T follicular helper cell (primary cell): ENCODE measurements at regions not wholly inside any gene's neighbourhood (a gene's known extent, or its start where the extent isn't known, plus 50 kb on each side); places are given as distances from the start of the nearest gene placed in this dataset.

ENCODE experiments used
- DNase-seq: peaks from one replicate; pipeline ENCODE4 v3.0.0-alpha.2; 2020; ENCODE audit warnings: low read depth

GRCh38 chr13:22428188-22428828 is 752.5 kb upstream of the SGCG start:
- DNase-seq = no peak

- no peak for DNase-seq
Measured at GRCh38 chr13:22432690-22433089, 748.1 kb upstream of the SGCG start.

- no peak for DNase-seq
Measured at GRCh38 chr13:22447132-22447886, 733.5 kb upstream of the SGCG start.

- DNase-seq = no peak
Measured at GRCh38 chr13:22449251-22449650, 731.5 kb upstream of the SGCG start.

- DNase-seq = no peak
Measured at GRCh38 chr13:22451327-22451741, 729.4 kb upstream of the SGCG start.

GRCh38 chr13:22454586-22454985 is 726.2 kb upstream of the SGCG start:
- DNase-seq = no peak

GRCh38 chr13:22455036-22455435 is 725.7 kb upstream of the SGCG start:
- no peak for DNase-seq

GRCh38 chr13:22461854-22462490 is 718.8 kb upstream of the SGCG start:
- DNase-seq = no peak

GRCh38 chr13:22463089-22463488 is 717.7 kb upstream of the SGCG start:
- no peak for DNase-seq

- no peak for DNase-seq
Measured at GRCh38 chr13:22468045-22468444, 712.7 kb upstream of the SGCG start.

- DNase-seq = no peak
Measured at GRCh38 chr13:22468824-22469223, 712.0 kb upstream of the SGCG start.

GRCh38 chr13:22469452-22469851 is 711.3 kb upstream of the SGCG start:
- DNase-seq = no peak

- no peak for DNase-seq
Measured at GRCh38 chr13:22470075-22470474, 710.7 kb upstream of the SGCG start.

GRCh38 chr13:22482496-22483000 is 698.2 kb upstream of the SGCG start:
- DNase-seq = no peak

- no peak for DNase-seq
Measured at GRCh38 chr13:22483276-22483675, 697.5 kb upstream of the SGCG start.

GRCh38 chr13:22486490-22486889 is 694.3 kb upstream of the SGCG start:
- DNase-seq = no peak

- DNase-seq = no peak
Measured at GRCh38 chr13:22487932-22488331, 692.8 kb upstream of the SGCG start.

GRCh38 chr13:22489771-22490170 is 691.0 kb upstream of the SGCG start:
- DNase-seq = no peak

GRCh38 chr13:22495819-22496218 is 685.0 kb upstream of the SGCG start:
- no peak for DNase-seq

- no peak for DNase-seq
Measured at GRCh38 chr13:22496803-22497508, 683.8 kb upstream of the SGCG start.

- no peak for DNase-seq
Measured at GRCh38 chr13:22497991-22498780, 682.6 kb upstream of the SGCG start.

- DNase-seq = no peak
Measured at GRCh38 chr13:22499919-22500318, 680.9 kb upstream of the SGCG start.
